Spleen (tissue), 11 donors: ENCODE measurements at regions not wholly inside any gene's neighbourhood (a gene's known extent, or its start where the extent isn't known, plus 50 kb on each side); places are given as distances from the start of the nearest gene placed in this dataset.
A peak's percentile ranks its signal among the peaks of the same experiment; 100 is the strongest.

Source experiments
- DNase-seq: peaks from one replicate; pipeline ENCODE4 v3.0.0-alpha.2; 2020
- H3K27ac ChIP-seq, 8 donors: fragments of 200-600 bp; sonication (generic) in 7 of 8; 1 replicate in 4 of 8; 2 replicates in 4 of 8; pipeline versions ENCODE4 v1.5.0 to v1.8.0; 2016 to 2021; ENCODE audit warnings: inconsistent platforms in 4 of 8, mild to moderate bottlenecking in 4 of 8, moderate library complexity in 1 of 8
- H3K27me3 ChIP-seq, 7 donors: fragments of 200-600 bp; sonication (generic) in 6 of 7; replicated peaks in 1 of 7; 1 replicate in 4 of 7; 2 replicates in 3 of 7; pipeline versions ENCODE4 v1.5.0 to v1.8.0; 2016 to 2021; ENCODE audit warnings: inconsistent platforms in 3 of 7, mild to moderate bottlenecking in 1 of 7
- H3K36me3 ChIP-seq, 6 donors: fragments of 200-600 bp; sonication (generic) in 5 of 6; 1 replicate in 4 of 6; 2 replicates in 2 of 6; pipeline versions ENCODE4 v1.5.0 to v1.8.0; 2016 to 2021; ENCODE audit warnings: inconsistent platforms in 2 of 6
- H3K4me1 ChIP-seq, 6 donors: fragments of 200-600 bp; sonication (generic) in 5 of 6; 1 replicate in 3 of 6; 2 replicates in 3 of 6; pipeline versions ENCODE4 v1.5.0 to v1.8.0; 2016 to 2021; ENCODE audit warnings: inconsistent platforms in 3 of 6
- H3K4me3 ChIP-seq, 8 donors: fragments of 200-600 bp; sonication (generic) in 7 of 8; 1 replicate in 4 of 8; 2 replicates in 4 of 8; pipeline versions ENCODE4 v1.5.0 to v1.8.0; 2016 to 2021; ENCODE audit warnings: inconsistent platforms in 4 of 8, mild to moderate bottlenecking in 4 of 8, moderate library complexity in 2 of 8
- H3K9me3 ChIP-seq, 8 donors: fragments of 200-600 bp; sonication (generic) in 7 of 8; 1 replicate in 4 of 8; 2 replicates in 4 of 8; pipeline versions ENCODE4 v1.5.0 to v1.8.0; 2016 to 2021; ENCODE audit warnings: inconsistent platforms in 4 of 8
- POLR2A ChIP-seq, 3 donors: fragments of 450-650 bp; IDR thresholded peaks; one replicate each; pipeline ENCODE4 v1.5.1; 2017; ENCODE audit warnings: antibody characterized with exemption in 3 of 3, mild to moderate bottlenecking in 1 of 3
- POLR2AphosphoS5 ChIP-seq, 3 donors: sonication (generic); formaldehyde crosslinking; IDR thresholded peaks; one replicate each; pipeline ENCODE4 v1.5.1; 2017; ENCODE audit warnings: antibody characterized with exemption in 3 of 3
- WGBS, 5 donors: extraction: QIAGEN DNeasy Blood & Tissue Kit in 3 of 5; methylation state at CpG; one replicate each; pipeline versions ENCODE4 v1.1.5 to v1.1.7; 2013 to 2018; 5-methylcytosine and 5-hydroxymethylcytosine counted together
- intact Hi-C: fragments of 100-400 bp; cut with DNase I; formaldehyde crosslinking; loops from one replicate; pipeline ENCODE4 v1.15.0; 2023; ENCODE audit warnings: low total_unique reads
- TF ChIP-seq, protein P1 (sequence below), 11 experiments: fragments of 200-600 bp in 7 of 11; fragments of 450-650 bp in 4 of 11; sonication (generic) in 4 of 11; IDR thresholded peaks in 8 of 11; conservative IDR thresholded peaks in 3 of 11; 1 replicate in 7 of 11; 2 replicates in 4 of 11; pipeline versions ENCODE4 v1.4.0 to v1.8.0; 2016 to 2021; ENCODE audit warnings: antibody characterized with exemption in 11 of 11, inconsistent platforms in 4 of 11, mild to moderate bottlenecking in 1 of 11
- donor health status: healthy with polysubstance abuse.
- donor health status: DM: no; HTN: no; CAD: no; lungs with moderate emphysema.
- donor health status: DM: no; HTN: no; CAD: no.
- donor health status: Bipolar disorder and iron deficiency.
- donor health status: healthy.
- donor health status: DM: no; HTN: no; CAD: no.
- donor health status: DM: yes; HTN: yes; CAD: no.

DNA sequence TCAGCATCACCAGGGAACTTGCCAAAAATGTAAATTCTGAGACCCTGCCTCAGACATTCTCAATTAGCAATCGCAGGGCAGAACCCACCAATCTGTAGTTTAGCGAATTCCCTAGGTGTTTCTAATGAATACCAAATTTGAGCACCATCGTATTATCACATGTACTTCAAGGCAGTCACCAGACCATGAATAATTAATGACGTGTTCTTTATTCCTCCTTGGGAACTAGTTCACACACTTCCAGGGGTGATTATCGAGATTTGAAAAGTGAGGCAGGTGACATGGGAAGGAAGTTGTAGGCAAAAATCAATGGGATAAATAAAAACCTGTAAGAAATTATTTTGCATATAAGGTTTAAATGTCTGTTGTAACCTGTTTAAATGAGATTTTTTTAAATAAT is 102.5 kb upstream of the CRIM1 start:
- TF ChIP-seq, protein P1, sequence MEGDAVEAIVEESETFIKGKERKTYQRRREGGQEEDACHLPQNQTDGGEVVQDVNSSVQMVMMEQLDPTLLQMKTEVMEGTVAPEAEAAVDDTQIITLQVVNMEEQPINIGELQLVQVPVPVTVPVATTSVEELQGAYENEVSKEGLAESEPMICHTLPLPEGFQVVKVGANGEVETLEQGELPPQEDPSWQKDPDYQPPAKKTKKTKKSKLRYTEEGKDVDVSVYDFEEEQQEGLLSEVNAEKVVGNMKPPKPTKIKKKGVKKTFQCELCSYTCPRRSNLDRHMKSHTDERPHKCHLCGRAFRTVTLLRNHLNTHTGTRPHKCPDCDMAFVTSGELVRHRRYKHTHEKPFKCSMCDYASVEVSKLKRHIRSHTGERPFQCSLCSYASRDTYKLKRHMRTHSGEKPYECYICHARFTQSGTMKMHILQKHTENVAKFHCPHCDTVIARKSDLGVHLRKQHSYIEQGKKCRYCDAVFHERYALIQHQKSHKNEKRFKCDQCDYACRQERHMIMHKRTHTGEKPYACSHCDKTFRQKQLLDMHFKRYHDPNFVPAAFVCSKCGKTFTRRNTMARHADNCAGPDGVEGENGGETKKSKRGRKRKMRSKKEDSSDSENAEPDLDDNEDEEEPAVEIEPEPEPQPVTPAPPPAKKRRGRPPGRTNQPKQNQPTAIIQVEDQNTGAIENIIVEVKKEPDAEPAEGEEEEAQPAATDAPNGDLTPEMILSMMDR (IDR thresholded peaks at IDR 0.05 in 8 of 11, conservative IDR thresholded peaks at IDR 0.05 in 3 of 11) = no peak
- TF ChIP-seq POLR2A (IDR thresholded peaks at IDR 0.05) (no peak), POLR2AphosphoS5 (IDR thresholded peaks at IDR 0.05) (no peak)
- H3K27me3 ChIP-seq = no peaks in the 10 kb centered on the region
- no peak overlapping the region for H3K27ac ChIP-seq
- no peak for DNase-seq
- H3K4me3 ChIP-seq = no peak overlapping the region
- WGBS, 5 donors = 90 to 93% (median 91%) methylated on average over 5 of the region's 5 CpGs
- H3K4me1 ChIP-seq = no peaks in the 10 kb centered on the region
- intact Hi-C loops = no loop called here
- no peaks in the 10 kb centered on the region for H3K36me3 ChIP-seq
- H3K9me3 ChIP-seq = no peaks in the 10 kb centered on the region

DNA sequence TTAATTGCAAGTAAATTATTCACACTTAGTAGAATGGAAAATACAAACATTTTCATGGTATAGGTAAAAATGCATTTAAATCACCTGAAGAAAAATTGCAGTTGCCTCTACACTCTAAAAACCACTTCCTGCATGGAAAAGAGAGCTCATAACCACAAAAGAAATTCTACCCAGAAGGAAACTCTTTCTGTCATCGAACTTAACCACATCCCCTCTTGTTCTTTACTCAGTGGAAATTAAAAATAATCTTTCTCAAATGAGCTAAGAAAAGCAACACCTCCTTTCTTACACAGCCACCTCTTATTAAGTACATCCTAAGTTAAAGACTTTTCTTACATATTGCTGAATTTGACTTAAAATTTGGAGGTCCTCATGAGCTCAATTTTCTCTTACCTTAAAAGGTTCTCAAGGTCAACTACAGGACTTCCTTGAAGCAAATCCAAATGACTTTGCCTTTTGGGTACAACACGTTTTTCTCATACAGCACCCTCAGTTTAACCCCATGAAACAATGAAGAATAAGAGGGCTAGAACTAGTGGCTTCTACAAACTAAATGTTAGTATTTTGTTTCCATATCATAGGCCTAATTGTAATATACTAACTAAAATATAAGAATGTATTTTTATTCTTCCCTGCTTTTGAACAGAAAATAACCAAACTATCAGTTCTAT is 109.1 kb upstream of the CRIM1 start:
- H3K4me1 ChIP-seq = peaks cover 0 to 45% (median 30%) of the 10 kb centered on the region in 6 donors
- H3K27me3 ChIP-seq = no peaks in the 10 kb centered on the region
- DNase-seq = no peak
- no peak overlapping the region for H3K4me3 ChIP-seq
- peak overlapping the region in 2 of 8 donors; percentile 3 to 25 for H3K27ac ChIP-seq
- no peaks in the 10 kb centered on the region for H3K36me3 ChIP-seq
- H3K9me3 ChIP-seq = no peaks in the 10 kb centered on the region
- 10 to 20% (median 12%) methylated on average over 2 of the region's 2 CpGs for WGBS, 5 donors
- intact Hi-C loops = no loop called here
- TF ChIP-seq POLR2A (IDR thresholded peaks at IDR 0.05) = no peak
- TF ChIP-seq, protein P1 (IDR thresholded peaks at IDR 0.05 in 8 of 11, conservative IDR thresholded peaks at IDR 0.05 in 3 of 11) = no peak
- no peak for TF ChIP-seq POLR2AphosphoS5 (IDR thresholded peaks at IDR 0.05)

DNA sequence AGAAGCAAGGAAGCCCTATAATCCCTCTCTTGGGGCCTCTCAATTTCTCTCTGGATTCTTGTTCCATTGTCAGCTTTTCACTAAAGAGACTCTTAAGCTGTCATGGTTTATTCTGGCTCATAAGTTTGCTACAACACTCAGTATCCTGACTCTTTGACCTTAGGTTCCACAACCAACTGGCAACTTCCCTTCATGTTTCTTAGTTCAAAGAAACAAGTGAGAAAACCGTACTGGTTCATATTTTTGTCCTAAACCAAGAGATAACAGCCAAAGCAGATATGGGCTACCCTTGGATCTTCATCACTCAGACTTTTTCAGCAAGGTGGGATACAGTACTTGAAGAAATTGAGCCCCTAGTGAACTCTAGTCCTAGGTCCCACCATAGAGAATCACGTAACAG is 109.9 kb upstream of the CRIM1 start:
- Histone ChIP-seq H3K36me3 (no peaks in the 10 kb centered on the region), H3K27ac (no peak overlapping the region), H3K27me3 (no peaks in the 10 kb centered on the region), H3K4me3 (no peak overlapping the region), H3K9me3 (no peaks in the 10 kb centered on the region), H3K4me1 (peaks cover 0 to 53% (median 35%) of the 10 kb centered on the region in 6 donors)
- 28 to 40% (median 34%) methylated on average over 2 of the region's 2 CpGs for WGBS, 5 donors
- no peak for DNase-seq
- intact Hi-C loops = no loop called here
- TF ChIP-seq, protein P1 (IDR thresholded peaks at IDR 0.05 in 8 of 11, conservative IDR thresholded peaks at IDR 0.05 in 3 of 11) = no peak
- TF ChIP-seq POLR2AphosphoS5 (IDR thresholded peaks at IDR 0.05) = no peak

DNA sequence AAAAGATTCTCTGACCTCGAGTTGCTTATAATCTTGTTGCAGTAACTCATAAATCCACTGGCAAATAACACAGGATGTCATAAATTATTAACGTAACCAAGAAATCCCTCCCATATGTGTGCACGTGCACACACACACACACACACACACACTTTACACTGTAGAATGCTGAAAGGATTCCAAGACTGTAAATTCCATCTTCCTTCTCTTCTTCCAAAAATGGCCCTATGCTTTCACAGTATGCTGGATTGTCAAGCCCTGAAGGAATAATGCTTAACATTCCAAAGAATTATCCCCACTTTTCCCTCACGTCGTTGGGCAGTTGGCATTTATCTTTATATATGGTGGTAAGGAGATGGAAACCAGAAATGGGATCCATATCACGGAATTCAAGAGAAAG is 117.5 kb upstream of the CRIM1 start:
- TF ChIP-seq, protein P1 (IDR thresholded peaks at IDR 0.05 in 8 of 11, conservative IDR thresholded peaks at IDR 0.05 in 3 of 11) = no peak
- TF ChIP-seq POLR2AphosphoS5 (IDR thresholded peaks at IDR 0.05) (no peak), POLR2A (IDR thresholded peaks at IDR 0.05) (no peak)
- no peak for DNase-seq
- WGBS, 5 donors = 58 to 65% (median 63%) methylated on average over 6 of the region's 6 CpGs
- no peaks in the 10 kb centered on the region for H3K9me3 ChIP-seq
- H3K4me1 ChIP-seq = peaks cover 0 to 28% (median 8%) of the 10 kb centered on the region in 6 donors
- intact Hi-C loops = no loop called here
- H3K27me3 ChIP-seq = no peaks in the 10 kb centered on the region
- H3K27ac ChIP-seq = no peak overlapping the region
- H3K4me3 ChIP-seq = no peak overlapping the region
- H3K36me3 ChIP-seq = no peaks in the 10 kb centered on the region
